HG02623 (cell line): ENCODE measurements at regions not wholly inside any gene's neighbourhood (a gene's known extent, or its start where the extent isn't known, plus 50 kb on each side); places are given as distances from the start of the nearest gene placed in this dataset.
A peak's percentile ranks its signal among the peaks of the same experiment; 100 is the strongest.

Experiments used
- ATAC-seq: cut with Tn5 transposase; IDR thresholded peaks from one replicate; pipeline ENCODE4 v1.9.1; 2021; ENCODE audit warnings: moderate library complexity; ENCODE audit not compliant: unreplicated experiment

DNA sequence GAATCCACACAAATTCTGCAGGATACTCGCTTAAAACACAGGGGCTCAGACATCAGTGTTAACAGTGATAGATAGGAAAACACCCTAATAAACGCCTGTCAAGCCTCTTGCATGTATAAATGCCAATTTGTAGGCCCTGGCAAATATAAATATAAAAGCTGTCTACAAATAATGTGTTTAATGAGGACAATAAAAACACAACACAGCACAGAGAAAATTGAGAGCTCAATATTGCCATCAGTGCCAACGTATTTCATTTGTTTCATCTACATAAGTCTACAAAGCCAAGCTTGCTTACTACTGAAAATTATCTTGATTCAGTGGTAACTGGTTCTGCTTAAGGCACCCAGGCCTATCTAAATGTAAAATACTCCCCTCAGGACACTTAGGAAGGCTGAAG lies 1387.0 kb upstream of the TENM4 start:
- no peak for ATAC-seq

DNA sequence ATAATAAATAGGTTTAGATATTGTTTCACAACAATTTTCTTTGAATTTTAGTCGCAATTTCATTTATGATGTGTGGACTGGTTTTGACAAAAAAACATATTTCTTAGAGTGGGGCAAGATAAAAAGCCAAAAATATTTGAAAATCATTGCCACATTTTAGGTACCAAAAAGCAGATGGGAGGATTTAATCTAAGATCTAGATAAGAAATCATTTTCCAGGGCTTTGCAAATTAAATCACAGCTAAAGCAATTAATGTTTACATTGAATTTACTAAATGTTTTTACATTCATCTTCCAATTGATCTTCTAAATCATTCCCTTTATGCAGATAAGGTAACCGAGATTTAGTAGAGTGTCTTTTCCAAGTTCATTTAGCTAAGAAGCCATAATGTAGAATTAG lies 1386.0 kb upstream of the TENM4 start:
- ATAC-seq: no peak

DNA sequence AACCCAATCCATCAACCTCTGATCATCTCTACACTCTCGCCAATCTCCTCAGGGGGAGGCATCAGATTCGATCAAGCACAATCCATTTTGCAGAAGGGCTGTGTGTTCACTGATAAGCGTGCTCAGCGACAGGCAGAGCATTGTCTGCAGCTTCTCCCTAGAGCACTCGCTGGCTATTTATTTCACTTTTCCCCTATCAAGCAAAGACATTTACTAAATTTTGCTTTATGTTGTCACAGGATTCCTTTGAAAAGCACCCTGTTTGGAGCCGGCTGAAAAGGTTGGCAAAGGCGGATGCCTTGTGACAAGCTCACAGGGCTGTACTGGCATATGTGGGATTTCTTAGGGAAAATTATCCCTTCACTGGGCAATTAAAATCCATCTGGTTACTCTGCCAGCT lies 1381.5 kb upstream of the TENM4 start:
- no peak for ATAC-seq

DNA sequence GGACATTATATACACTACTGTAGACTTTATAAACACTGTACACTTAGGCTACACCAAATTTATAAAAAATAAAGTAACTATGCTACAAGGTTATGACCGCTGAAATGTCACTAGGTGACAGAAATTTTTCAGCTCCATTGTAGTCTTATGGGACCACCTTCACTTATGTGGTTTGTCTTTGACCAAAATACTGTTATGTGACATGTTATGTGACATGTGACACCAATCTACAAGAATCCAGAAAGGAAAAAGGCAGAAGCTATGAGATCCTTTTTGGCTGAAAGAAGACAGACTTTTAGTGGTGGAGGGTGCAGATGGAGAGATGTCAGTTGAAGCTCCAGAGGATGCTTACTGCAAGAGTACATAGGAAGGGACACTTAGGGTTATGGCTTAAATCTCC lies 1378.4 kb upstream of the TENM4 start:
- ATAC-seq: no peak

DNA sequence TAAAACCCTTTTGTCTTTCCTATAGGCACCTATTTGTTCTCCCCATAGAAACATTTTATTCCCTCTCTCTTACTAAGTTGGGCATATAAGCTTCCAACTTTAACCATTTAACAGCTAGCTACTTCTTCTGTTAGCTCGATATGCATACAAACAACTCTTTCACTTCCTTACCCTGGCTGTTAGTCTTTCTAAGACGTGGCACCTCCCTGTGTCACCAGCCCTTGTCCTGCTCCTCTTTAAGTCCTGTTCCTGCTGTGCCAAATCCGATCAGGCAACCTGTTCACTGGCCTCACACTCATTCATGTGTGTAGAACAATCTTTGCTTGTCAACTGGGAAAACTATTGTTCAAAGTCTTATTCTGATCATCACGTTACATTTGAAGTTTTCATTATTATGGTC lies 1376.1 kb upstream of the TENM4 start:
- ATAC-seq: peak; percentile 30

DNA sequence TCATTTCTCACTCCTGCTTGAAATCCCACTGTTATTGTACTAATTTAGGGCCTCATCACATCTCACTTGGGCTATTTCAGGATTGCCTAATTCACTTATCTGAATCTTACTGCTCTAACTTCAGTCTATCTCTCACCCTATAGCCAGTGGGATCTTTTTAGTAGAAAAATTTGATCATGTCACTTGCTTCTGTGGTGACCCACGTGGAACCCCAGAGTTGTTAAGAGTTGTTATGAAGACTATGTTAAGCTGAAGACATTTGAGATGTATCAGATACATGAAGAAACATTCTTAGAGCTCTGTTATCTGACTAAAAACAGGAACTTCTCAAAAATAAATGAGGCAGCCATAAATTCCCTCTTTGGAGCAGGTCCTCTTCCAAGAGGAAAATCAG lies 1375.6 kb upstream of the TENM4 start:
- ATAC-seq: peak; percentile 22

DNA sequence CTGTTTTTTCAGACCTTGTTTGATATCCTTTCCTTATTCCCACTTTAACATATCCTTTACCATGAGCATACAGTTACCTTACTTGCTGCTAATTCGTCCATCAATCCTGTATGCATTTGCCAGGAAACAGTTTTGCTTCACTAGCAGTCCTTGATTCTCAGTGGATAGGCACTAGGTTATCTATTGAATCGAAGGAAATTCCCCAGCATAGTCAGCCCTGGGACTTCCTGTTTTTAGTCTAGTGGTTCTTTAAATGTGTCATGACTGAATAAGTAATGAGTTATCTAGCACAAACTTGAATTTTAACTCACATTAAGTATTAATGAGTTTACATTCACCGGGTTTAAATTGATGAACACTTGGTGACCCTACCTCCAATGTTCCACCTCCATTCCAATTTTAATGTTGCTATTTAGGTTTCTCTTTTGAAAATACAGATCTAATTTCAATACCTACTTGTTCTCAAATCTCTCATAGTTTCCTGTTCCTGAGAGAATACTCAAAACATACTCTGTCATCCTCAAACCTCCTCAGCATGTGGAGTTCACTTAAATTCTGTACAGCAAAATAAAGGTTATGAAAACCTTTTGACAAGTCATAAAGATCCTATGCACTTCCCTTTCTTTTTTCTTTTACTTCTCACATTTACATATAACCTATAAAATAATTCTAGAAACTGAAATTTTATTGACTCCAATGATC lies 1375.1 kb upstream of the TENM4 start:
- ATAC-seq: peak; percentile 87

DNA sequence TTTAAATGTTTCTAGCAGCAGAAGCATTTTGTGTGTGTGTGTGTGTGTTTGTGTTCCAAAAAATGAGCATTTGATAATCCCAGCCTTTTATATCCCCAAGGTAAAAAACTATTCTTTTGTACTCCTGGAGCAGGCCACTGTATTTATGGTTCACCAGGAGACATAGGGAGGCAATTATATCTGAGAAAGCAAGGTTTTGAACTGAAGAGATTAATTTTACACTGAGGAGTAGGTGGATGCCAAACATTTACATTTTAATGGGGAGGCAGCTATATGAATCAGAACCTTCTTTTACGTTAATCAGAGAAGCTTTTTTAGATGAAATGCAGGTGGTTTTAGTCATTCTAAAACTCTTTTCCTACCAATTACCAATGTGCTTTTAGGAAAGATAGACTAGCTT lies 1374.0 kb upstream of the TENM4 start:
- no peak for ATAC-seq

DNA sequence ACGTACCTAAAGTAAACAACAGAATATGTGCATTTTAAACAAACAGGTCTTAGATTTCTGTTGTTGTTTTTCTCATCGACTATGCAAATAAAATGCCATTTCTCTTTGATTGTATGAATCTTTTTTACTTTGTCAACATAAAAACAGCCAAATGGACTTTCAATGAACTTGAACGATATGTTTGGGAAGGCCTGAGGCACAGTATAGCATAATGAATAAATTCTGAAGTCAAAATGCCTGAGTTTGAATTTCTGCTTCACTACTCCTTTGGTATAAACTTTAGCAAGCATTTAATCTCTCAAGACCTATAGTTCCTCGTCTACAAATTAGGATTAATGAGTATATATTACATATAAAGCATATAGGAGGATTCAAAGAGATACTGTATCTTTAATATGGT lies 1369.9 kb upstream of the TENM4 start:
- no peak for ATAC-seq

DNA sequence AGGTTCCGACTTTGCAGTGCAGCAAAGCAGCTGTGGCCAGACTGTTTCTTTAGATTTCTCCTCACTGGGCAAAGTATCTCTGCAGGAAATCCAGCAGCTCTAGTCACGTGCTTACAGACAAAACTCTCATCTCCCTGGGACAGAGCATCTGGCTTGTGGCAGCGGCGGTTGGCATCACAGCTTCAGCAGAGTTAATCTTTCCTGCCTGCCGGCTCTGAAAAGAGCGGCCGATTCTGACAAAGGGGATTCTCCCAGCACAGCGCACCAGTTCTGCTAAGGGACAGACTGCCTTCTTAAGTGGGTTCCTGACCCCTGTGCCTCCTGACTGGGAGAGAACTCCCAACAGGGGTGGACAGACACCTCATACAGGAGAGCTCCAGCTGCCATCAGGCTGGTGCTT lies 1357.3 kb upstream of the TENM4 start:
- ATAC-seq: no peak

DNA sequence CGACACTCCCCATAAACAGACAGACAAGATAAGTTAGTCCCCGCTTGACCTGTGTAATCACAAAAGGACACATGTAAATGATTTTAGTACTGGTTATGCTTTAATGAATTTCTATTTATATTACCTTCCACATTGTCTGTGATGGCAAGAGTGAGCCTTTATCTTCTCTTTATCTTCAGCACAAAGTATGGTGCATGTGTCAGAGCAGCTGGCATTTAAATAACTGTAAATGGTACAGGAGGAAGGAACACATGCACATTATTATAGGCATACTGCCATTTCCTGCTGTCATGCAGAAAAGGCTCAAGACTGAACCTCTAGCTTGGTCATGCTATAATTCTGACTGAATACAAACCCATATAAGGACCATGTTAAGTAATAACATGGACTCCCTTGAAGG lies 1342.7 kb upstream of the TENM4 start:
- ATAC-seq: no peak

DNA sequence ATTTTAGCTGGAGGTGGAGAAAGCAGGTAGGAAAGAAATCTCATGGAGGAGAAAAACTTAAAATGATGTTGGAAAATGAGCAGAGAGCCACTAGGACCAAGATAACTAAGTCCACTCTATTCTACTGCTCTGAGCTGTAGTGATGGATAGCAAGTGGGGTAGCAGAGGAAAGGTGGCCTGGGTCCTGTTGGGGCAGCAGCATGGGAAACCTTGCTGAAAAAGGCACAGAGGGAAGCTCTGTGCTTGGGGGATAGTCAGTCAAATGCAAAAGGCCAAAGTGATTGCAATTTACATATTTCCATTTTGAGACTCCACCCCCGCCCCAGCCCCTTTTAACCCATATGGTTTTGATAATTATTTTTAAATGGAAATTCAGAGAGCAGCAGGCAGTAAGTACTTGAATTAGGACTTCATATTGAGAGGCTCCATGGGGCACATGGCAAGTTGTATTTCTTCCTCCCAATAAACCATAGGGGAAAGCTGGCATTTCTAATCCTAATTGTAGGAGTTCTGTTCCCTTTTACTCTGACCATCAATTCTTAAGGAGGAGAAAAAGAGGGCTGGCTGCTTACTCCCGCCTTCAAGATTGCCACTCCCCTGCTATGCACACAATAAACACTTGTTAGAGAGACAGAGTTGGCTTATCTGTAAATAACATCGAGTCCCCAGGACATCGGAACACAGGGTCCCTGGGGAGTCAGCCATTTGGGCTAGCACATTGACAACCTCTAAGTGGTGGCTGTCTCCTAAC lies 1341.5 kb upstream of the TENM4 start:
- no peak for ATAC-seq

DNA sequence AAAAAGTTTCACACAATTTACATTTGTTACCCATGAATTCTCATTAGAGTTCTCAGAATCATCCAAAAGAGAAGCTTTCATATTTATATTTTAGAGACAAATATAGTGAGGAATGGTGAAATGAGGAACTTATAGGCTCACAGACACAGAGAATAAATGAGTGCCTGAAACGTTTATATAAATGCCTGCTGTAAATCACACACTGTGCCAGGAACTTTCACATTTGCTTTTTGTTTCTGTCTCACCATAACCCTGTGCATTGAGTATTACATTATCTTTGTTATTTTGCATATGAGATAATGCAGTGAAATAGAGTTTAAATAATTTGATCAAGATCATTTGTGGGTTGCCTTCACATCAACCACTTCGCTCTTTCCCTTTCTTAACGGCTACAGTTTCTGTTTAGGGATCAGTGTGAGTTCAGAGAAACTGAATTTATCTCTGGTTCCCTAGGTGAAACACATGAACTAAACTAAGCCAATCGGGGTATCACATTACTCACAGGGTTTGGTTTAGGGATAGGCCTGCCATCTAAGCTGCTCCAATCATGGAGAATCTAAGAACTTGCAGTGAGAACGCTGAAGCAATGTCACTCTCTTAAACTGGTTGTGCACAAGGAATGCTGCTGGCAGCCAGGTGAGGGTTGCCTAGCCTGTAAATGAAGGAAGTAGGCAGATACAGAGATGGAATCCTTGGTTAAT lies 1339.2 kb upstream of the TENM4 start:
- no peak for ATAC-seq

DNA sequence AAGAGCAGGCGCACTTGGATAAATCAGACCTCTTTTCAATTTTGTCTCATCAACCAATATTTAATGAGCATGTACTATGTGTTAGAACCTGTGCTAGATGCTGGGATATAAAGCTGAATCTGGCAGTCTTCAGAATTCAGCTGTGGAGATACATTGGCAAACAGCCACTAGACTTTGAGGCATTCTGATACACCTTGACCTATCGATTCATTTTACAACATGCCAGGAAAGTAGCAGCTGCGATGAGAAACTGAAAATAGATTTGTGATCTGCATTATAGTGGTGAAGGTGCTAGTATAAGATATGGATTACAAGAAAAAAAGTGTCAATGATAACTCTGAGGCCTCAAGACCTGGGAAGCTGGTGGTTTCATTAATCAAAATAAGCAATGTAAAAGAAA lies 1338.1 kb upstream of the TENM4 start:
- ATAC-seq: no peak

DNA sequence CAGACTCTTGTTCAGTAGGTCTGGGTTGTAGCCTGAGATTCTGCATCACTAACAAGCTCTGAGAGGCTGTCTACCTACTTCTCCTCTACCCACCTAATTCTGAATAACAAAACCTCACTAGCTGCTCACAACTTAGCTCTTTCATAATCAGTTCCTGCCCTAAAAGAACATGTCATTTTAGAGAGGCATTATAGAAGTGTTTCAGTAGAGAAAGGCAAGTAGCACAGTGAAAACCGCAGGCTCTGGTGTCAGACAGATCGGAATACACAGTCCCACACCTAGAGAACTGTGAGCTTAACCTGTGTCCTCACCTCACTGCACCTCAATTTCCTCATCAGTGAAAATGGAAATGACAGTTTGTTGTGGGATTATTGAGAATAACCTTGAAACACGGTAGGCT lies 1337.6 kb upstream of the TENM4 start:
- ATAC-seq: no peak

DNA sequence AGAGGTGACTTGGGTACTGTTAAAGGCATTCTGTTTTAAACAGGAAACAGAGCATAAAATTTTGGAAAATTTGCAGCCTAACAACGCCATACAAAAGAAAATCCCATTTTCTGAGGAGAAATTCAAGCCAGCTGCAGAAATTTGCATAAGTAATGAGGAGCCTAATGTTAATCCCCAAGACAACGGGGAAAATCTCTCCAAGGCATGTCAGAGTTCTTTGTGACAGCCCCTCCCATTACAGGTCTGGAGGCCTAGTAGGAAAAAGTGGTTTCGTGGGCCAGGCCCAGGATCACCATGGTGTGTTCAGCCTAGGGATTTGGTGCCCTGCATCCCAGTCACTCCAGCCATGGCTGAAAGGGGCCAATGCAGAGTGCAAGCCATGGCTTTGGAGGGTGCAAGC lies 1333.1 kb upstream of the TENM4 start:
- ATAC-seq: no peak

DNA sequence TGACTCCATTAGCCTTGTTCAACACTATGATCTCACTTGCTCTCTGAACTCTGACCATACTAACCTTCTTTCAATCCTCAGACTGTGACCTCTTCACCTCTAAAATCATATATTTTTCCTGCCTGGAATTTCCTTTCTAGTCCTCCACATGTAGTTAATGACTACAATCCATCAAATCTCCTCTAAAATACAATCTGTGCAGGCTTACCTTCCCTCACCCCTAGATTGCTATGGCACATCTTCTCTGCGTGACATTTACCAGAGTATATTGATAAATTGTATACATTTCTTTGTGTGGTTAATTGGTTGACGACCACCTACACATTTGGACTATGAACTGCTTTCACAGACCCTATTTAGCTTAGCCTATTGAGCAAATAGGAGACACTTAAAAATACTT lies 1330.2 kb upstream of the TENM4 start:
- no peak for ATAC-seq

DNA sequence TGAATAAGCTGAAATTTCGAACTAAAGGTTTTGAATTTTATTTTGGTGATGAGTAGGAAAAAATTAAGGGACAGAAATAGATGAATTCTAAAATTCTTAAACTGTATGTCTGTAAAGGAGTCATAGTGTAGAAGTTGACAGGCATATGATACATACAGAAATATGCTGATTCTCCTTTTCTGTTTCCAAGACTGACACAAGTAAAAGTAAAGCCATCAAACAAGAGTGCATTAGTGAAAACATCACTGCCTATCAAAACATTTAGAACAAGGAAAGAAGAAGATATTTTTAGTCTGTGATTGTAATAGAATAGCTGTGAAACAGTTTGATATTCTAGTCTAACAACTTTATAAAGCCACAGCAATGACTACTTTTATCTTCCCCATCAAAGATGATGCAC lies 1318.0 kb upstream of the TENM4 start:
- ATAC-seq: no peak

DNA sequence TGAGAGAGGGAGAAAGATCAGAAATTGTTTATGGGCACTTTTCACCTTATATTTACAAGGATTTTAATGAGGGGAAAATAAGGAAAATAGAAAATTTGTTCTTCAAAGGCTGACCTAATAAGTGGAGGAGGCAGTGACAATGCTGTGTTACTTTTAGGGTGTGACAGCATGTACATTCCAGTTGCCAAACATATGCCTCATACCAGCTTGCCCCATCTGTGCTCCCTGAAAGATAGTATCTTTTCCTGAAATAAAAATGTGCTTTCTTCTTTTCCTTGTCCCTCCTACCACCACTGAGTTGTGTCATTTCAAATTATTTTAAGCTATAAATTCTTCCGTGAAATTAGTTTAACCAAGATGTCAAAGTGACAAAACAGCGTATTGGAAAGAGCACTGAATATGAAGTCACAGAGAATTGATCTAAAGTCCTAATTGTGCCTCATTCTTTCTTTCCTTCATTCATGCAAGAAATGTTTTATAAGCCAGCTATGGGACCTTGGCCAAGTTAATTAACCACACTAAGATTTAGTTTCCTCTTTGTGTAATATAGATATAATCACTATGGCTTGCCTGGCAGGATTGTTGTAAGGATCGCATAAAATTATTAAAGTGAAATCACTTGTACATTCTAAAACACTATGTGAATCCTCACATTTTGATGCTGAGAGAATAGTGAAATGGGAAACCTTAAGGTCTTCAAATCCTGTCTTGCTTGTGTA lies 1307.5 kb upstream of the TENM4 start:
- no peak for ATAC-seq

DNA sequence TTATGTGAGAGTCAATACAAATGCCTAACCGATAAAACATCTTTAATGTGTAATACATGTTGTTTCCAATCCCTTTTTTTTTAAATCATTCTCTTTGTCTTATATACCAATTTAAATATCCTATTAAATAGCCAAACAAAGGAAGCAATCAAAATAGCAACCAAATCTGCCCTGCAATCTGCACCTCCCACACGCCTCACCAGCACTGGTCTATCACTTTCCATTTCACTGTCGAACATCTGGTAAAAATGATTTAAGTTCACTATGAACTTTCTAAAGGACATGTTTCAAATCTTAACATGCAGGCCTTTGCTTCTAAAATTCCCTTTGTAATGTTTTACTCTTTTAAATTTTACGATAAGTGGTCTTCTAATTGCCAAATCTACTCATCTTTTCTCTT lies 1305.5 kb upstream of the TENM4 start:
- ATAC-seq: no peak

DNA sequence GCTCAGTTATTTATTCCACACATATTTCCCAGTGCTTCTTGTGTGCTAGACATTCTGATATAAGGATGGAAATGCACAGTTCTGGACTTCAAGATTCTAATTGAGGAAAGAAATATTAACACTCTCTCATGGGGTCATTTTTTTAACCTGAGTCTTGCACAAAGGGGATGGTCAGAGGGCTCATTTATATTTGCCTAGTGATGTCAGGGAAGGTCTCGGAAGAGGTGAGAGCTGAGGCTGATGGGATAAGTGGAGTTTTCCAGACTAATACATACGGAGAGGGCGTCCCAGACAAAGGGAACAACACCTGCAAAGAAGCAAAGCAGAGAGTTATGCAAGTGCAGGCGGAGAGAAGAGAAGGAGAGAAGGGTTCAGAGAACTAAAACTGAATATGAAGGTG lies 1304.6 kb upstream of the TENM4 start:
- ATAC-seq: no peak

DNA sequence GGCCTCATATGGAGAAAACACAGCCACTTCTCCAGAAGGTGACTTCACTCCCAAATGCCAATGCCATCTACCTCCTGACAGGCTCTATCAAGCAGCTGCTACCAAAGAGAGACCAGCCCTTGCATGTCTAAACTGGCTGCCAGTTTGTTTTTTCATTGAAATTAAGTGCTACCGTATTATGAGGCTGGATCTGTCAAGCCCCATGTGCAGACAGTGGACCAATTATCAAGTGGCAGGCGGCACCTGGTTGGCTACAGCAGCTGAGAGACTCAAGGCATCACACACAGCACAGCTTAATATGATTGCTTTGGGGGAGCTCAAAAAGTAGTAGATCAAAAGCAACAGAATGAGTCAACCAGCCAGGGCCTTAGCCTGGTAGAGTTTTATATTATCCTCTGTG lies 1293.0 kb upstream of the TENM4 start:
- ATAC-seq: no peak
